ENCODE measurements at regions not wholly inside any gene's neighbourhood (a gene's known extent, or its start where the extent isn't known, plus 50 kb on each side); places are given as distances from the start of the nearest gene placed in this dataset.

GRCh38 chr2:129345540-129345939, 633.9 kb upstream of the RAB6C start:
- Histone ChIP-seq H3K4me1 (ENCODE audit: control insufficient read depth in 1 of 2, insufficient read depth in 2 of 2, low read depth in 1 of 2, low read length in 1 of 2) (no peaks in the 10 kb centered on the region), H3K9ac (no peak overlapping the region), H3F3A (replicated peaks; ENCODE audit: insufficient read depth) (no peaks in the 10 kb centered on the region), H3K4me3 (ENCODE audit: low read depth in 2 of 2, low read length in 1 of 2) (no peak overlapping the region), H2AFZ (ENCODE audit: low read depth) (no peak overlapping the region), H3K27me3 (ENCODE audit: insufficient read depth) (no peaks in the 10 kb centered on the region), H3K9me3 (no peaks in the 10 kb centered on the region), H3K36me3 (replicated peaks in 1 of 2; ENCODE audit: control insufficient read depth in 1 of 2, insufficient read depth in 2 of 2, low read length in 1 of 2) (no peaks in the 10 kb centered on the region), H3K9me2 (no peaks in the 10 kb centered on the region), H3K4me2 (no peak overlapping the region), H3K79me2 (ENCODE audit: insufficient read depth) (no peaks in the 10 kb centered on the region), H3K27ac (ENCODE audit: low read depth in 2 of 2, low read length in 1 of 2) (no peak overlapping the region), H4K20me1 (ENCODE audit: insufficient read depth) (no peaks in the 10 kb centered on the region)
- ChIA-PET POLR2A (no interaction called here), CTCF (interaction anchor here (1.0 kb wide), 1 partner anchor 26 kb away, joined by 3 read pairs; no protein-coding TSS in a partner anchor)
- DNase-seq = no peak
- TF ChIP-seq NFIC (IDR thresholded peaks at IDR 0.05; ENCODE audit: borderline replicate concordance) (no peak), YY1 (IDR thresholded peaks at IDR 0.05; ENCODE audit: low read depth) (no peak), REST (IDR thresholded peaks at IDR 0.05; ENCODE audit: low read depth, low read length) (no peak), GATA2 (CRISPR knock-in tag; IDR thresholded peaks at IDR 0.05) (no peak), USF2 (IDR thresholded peaks at IDR 0.05; ENCODE audit: borderline replicate concordance, low read depth, low read length) (no peak), EZH2phosphoT487 (IDR thresholded peaks at IDR 0.05; ENCODE audit: borderline replicate concordance, low read depth) (no peak), FOXJ3 (CRISPR knock-in tag; IDR thresholded peaks at IDR 0.05) (no peak), MXI1 (IDR thresholded peaks at IDR 0.05; ENCODE audit: low read depth, low read length) (no peak), EP300 (IDR thresholded peaks at IDR 0.05; ENCODE audit: borderline replicate concordance in 1 of 2, low read depth in 1 of 2, low read length in 1 of 2) (no peak), CHD2 (IDR thresholded peaks at IDR 0.05; ENCODE audit: low read length, partially characterized antibody) (no peak), TCF12 (IDR thresholded peaks at IDR 0.05) (no peak)
- 50% methylated on average over 1 of the region's 1 CpG for WGBS (ENCODE audit: low lambda C conversion rate)

- H3F3A ChIP-seq (replicated peaks; ENCODE audit: insufficient read depth) = no peaks in the 10 kb centered on the region
- 23% methylated on average over 11 of the region's 11 CpGs for WGBS (ENCODE audit: low lambda C conversion rate)
- no peak overlapping the region for H2AFZ ChIP-seq (ENCODE audit: low read depth)
- ChIA-PET POLR2A (no interaction called here), CTCF (no interaction called here)
- H4K20me1 ChIP-seq (ENCODE audit: insufficient read depth) = no peaks in the 10 kb centered on the region
- no peaks in the 10 kb centered on the region for H3K9me2 ChIP-seq
- H3K4me1 ChIP-seq (ENCODE audit: control insufficient read depth in 1 of 2, insufficient read depth in 2 of 2, low read depth in 1 of 2, low read length in 1 of 2) = no peaks in the 10 kb centered on the region
- H3K9ac ChIP-seq = no peak overlapping the region
- no peak overlapping the region for H3K27ac ChIP-seq (ENCODE audit: low read depth in 2 of 2, low read length in 1 of 2)
- no peaks in the 10 kb centered on the region for H3K9me3 ChIP-seq
- TF ChIP-seq PBX3 (IDR thresholded peaks at IDR 0.05) = no peak
- no peak for TF ChIP-seq MAX (IDR thresholded peaks at IDR 0.05; ENCODE audit: low read depth)
- TF ChIP-seq YY1 (IDR thresholded peaks at IDR 0.05; ENCODE audit: low read depth) = no peak
- TF ChIP-seq TEAD4 (IDR thresholded peaks at IDR 0.05; ENCODE audit: borderline replicate concordance, insufficient read depth) = no peak
- TF ChIP-seq IRF3 (IDR thresholded peaks at IDR 0.05; ENCODE audit: low read depth, low read length) = no peak
- no peak for TF ChIP-seq NFIC (IDR thresholded peaks at IDR 0.05; ENCODE audit: borderline replicate concordance)
- TF ChIP-seq NRF1 (IDR thresholded peaks at IDR 0.05; ENCODE audit: low read depth, low read length) = no peak
- TF ChIP-seq RAD21 (IDR thresholded peaks at IDR 0.05; ENCODE audit: low read length) = no peak
- no peaks in the 10 kb centered on the region for H3K36me3 ChIP-seq (replicated peaks in 1 of 2; ENCODE audit: control insufficient read depth in 1 of 2, insufficient read depth in 2 of 2, low read length in 1 of 2)
- no peaks in the 10 kb centered on the region for H3K79me2 ChIP-seq (ENCODE audit: insufficient read depth)
- H3K4me2 ChIP-seq = no peak overlapping the region
- DNase-seq = no peak
- no peaks in the 10 kb centered on the region for H3K27me3 ChIP-seq (ENCODE audit: insufficient read depth)
- no peak overlapping the region for H3K4me3 ChIP-seq (ENCODE audit: low read depth in 2 of 2, low read length in 1 of 2)
Observed at GRCh38 chr2:129347486-129348217, 631.8 kb upstream of the RAB6C start.

All from SK-N-SH (cell line).